ENCODE measurements at regions not wholly inside any gene's neighbourhood (a gene's known extent, or its start where the extent isn't known, plus 50 kb on each side); places are given as distances from the start of the nearest gene placed in this dataset.

DNA sequence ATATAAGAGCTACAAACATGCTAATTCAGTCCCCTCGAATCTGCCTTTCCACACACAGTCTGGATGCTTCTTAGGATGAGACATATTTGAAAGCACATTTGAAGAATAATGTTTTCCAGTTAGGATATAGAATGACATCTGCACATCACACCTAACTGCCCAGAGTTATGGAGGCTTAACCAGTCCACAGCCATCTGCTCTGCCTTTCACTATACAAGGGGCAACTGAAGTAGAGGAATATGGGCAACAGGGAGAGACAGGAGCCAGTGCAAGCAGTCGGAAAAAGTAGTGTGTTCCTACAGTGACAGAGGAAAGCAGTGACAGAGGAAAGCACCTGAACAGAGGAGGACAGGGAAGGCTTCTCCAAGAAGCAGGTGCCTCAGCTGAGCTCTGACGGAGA lies 79.0 kb upstream of the CLDN18 start:
- BruUV-seq (replicated peaks), result no TSS peak
- peaks cover 15% of the 10 kb centered on the region for H3K27me3 ChIP-seq (ENCODE audit: control insufficient read depth, insufficient read depth, low read length)
- no peak overlapping the region for H3K4me3 ChIP-seq (ENCODE audit: low read depth in 2 of 2, low read length in 2 of 2)
- DNase-seq (ENCODE audit: low read depth, low spot score) (no peak), ATAC-seq (no peak)
- H3K27ac ChIP-seq (ENCODE audit: low read length), result no peak overlapping the region
- no peaks in the 10 kb centered on the region for H3K36me3 ChIP-seq (ENCODE audit: control insufficient read depth, insufficient read depth, low read length)
- ChIA-PET POLR2A (interaction anchor here (0.5 kb wide), 1 partner anchor 448 kb away, joined by 15 read pairs; no protein-coding TSS in a partner anchor), CTCF (no interaction called here)
- in situ Hi-C loops (cut with HindIII; ENCODE audit: low pct_unique_long_range_greater_than_20kb, low sequenced_read_pairs), result no loop called here
- no peaks in the 10 kb centered on the region for H3K9me3 ChIP-seq (ENCODE audit: control insufficient read depth, insufficient read depth, low read depth, low read length)
- intact Hi-C loops (cut with micrococcal nuclease; ENCODE audit: unreplicated experiment), result no loop called here
- H3K4me1 ChIP-seq (ENCODE audit: control insufficient read depth, insufficient read depth, low read length), result no peaks in the 10 kb centered on the region
- TF ChIP-seq CTCF (IDR thresholded peaks at IDR 0.05) (no peak), REST (IDR thresholded peaks at IDR 0.05; ENCODE audit: insufficient read depth in 1 of 2, low read depth in 2 of 2, low read length in 1 of 2) (no peak), POLR2AphosphoS5 (IDR thresholded peaks at IDR 0.05; ENCODE audit: low read depth, low read length) (no peak), SIN3A (IDR thresholded peaks at IDR 0.05; ENCODE audit: borderline replicate concordance, insufficient read depth, low read depth, low read length) (no peak), TCF7L2 (IDR thresholded peaks at IDR 0.05; ENCODE audit: low read depth, low read length) (no peak)

DNA sequence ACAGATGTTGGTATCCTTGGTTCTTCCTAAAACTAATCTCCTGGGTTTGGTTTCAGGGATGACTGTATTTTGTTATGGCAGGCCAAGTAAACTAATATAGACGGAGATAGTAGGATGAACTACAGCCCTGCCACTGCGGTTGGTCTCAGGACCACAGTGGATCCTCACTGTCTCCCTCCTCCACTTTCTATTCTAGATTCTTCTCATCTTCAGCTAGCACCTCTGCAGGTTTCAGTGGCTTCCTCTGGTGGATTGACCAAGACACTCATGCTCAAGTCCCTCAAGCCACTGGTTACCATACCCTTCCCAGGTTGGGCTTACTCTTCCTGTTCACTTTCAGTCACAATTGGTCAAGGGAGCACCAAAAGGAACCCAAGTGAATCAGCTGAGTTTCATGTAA lies 71.1 kb upstream of the CLDN18 start:
- Histone ChIP-seq H3K9me3 (ENCODE audit: control insufficient read depth, insufficient read depth, low read depth, low read length) (no peaks in the 10 kb centered on the region), H3K27me3 (ENCODE audit: control insufficient read depth, insufficient read depth, low read length) (peaks cover 4% of the 10 kb centered on the region; the same call in 1 of the 2 replicates), H3K4me3 (ENCODE audit: low read depth in 2 of 2, low read length in 2 of 2) (no peak overlapping the region), H3K27ac (ENCODE audit: low read length) (no peak overlapping the region), H3K36me3 (ENCODE audit: control insufficient read depth, insufficient read depth, low read length) (no peaks in the 10 kb centered on the region), H3K4me1 (ENCODE audit: control insufficient read depth, insufficient read depth, low read length) (no peaks in the 10 kb centered on the region)
- intact Hi-C loops (cut with micrococcal nuclease; ENCODE audit: unreplicated experiment), result no loop called here
- CTCF ChIA-PET, result no interaction called here
- BruUV-seq (replicated peaks), result no TSS peak
- no peak for TF ChIP-seq CTCF (IDR thresholded peaks at IDR 0.05)
- no peak for TF ChIP-seq POLR2AphosphoS5 (IDR thresholded peaks at IDR 0.05; ENCODE audit: low read depth, low read length)
- no peak for TF ChIP-seq REST (IDR thresholded peaks at IDR 0.05; ENCODE audit: insufficient read depth in 1 of 2, low read depth in 2 of 2, low read length in 1 of 2)
- no peak for TF ChIP-seq SIN3A (IDR thresholded peaks at IDR 0.05; ENCODE audit: borderline replicate concordance, insufficient read depth, low read depth, low read length)
- TF ChIP-seq TCF7L2 (IDR thresholded peaks at IDR 0.05; ENCODE audit: low read depth, low read length), result no peak
- POLR2A ChIA-PET, result no interaction called here
- no peak for ATAC-seq
- no peak for DNase-seq (ENCODE audit: low read depth, low spot score)
- in situ Hi-C loops (cut with HindIII; ENCODE audit: low pct_unique_long_range_greater_than_20kb, low sequenced_read_pairs), result no loop called here
